ENCODE measurements at regions not wholly inside any gene's neighbourhood (a gene's known extent, or its start where the extent isn't known, plus 50 kb on each side); places are given as distances from the start of the nearest gene placed in this dataset.

- H3K36me3 ChIP-seq, result no peaks in the 10 kb centered on the region
- no peak for ATAC-seq
- no peak overlapping the region for H3K27ac ChIP-seq
- H3K9me3 ChIP-seq, result peaks cover 0 to 8% (median 0%) of the 10 kb centered on the region in 3 donors
- no peak overlapping the region for H3K4me3 ChIP-seq
- no peaks in the 10 kb centered on the region for H3K4me1 ChIP-seq
- no peaks in the 10 kb centered on the region for H3K27me3 ChIP-seq
- TF ChIP-seq POLR2A (IDR thresholded peaks at IDR 0.05) (no peak), CTCF (IDR thresholded peaks at IDR 0.05) (no peak), EP300 (IDR thresholded peaks at IDR 0.05) (no peak), POLR2AphosphoS5 (IDR thresholded peaks at IDR 0.05) (no peak)
Observed at GRCh38 chr15:23773093-23773492, 86.0 kb upstream of the NDN start.

GRCh38 chr15:23787346-23788105, 100.4 kb upstream of the NDN start:
- Histone ChIP-seq H3K27me3 (no peaks in the 10 kb centered on the region), H3K27ac (no peak overlapping the region), H3K4me3 (no peak overlapping the region), H3K36me3 (no peaks in the 10 kb centered on the region), H3K4me1 (no peaks in the 10 kb centered on the region), H3K9me3 (no peaks in the 10 kb centered on the region)
- TF ChIP-seq CTCF (IDR thresholded peaks at IDR 0.05) (no peak), POLR2AphosphoS5 (IDR thresholded peaks at IDR 0.05) (no peak), EP300 (IDR thresholded peaks at IDR 0.05) (no peak), POLR2A (IDR thresholded peaks at IDR 0.05) (no peak)
- no peak for ATAC-seq
- 14 to 21% methylated on average over 2 of the region's 2 CpGs for WGBS, 2 donors (ENCODE audit: low coverage in 1 of 2)

DNA sequence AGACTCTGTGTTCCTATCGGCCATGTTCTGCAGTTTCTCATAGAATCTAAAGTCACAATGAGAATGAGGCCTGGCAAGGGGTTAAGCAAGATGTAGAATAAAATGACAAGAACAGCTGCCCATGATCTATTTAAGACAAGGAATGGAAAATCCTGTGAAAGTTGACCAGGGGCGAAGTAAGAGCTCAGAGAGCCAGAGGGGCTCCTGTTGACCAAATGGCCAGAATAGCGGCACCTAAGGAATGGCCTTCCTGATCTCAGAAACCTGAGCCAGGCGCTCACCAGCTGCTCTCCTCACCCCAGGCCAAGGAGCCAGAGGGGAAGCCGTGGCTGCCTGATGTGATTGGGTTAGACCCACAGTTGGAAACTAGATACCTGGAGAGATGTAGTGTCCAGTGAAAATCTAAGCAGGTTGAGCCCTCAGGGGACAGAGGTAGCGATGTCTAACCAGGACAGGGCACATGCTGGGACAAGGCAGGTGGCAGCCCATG, 106.1 kb upstream of the NDN start:
- Histone ChIP-seq H3K27me3 (peaks cover 14% of the 10 kb centered on the region), H3K27ac (no peak overlapping the region), H3K4me1 (no peaks in the 10 kb centered on the region), H3K4me3 (no peak overlapping the region), H3K9me3 (peaks cover 0 to 7% (median 0%) of the 10 kb centered on the region in 3 donors), H3K36me3 (no peaks in the 10 kb centered on the region)
- WGBS, 2 donors (ENCODE audit: low coverage in 1 of 2), result 53 to 59% methylated on average over 4 to 5 of the region's 6 CpGs
- no peak for TF ChIP-seq EP300 (IDR thresholded peaks at IDR 0.05)
- no peak for TF ChIP-seq POLR2A (IDR thresholded peaks at IDR 0.05)
- no peak for TF ChIP-seq CTCF (IDR thresholded peaks at IDR 0.05)
- no peak for ATAC-seq

DNA sequence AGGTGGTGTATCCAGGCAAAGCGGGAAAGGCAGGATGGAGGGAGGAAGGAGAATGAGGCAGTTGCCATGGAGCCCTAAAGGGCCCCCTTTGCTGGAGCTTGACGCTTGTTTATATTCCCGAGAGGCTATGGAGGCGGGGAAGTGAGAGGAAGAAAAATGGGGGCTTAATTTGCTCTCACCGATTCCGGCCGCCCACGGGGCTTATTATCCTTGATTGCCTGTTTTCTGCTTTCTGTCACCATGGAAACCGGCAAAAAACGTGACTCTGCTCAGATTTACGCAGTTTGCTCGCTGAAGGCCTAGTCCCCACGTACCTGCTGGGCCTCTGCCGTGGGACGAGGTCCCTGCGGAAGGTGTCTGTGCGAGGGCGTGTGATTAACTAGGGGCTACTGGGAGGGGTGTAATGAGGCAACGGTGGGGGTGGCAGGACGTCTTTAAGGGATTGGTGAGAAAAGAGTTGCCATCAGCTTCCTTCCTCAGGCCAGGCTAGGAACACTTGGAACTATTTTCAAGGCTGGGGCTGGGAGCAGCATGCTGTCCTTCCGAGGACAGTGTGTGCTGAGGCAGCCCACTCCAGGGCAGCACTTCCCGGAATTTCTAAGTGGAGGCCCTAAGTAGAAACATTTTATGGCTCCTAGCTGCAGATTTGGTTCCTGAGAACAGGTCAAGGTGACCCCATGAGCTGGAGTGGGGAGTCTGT, 110.8 kb upstream of the NDN start:
- 36 to 60% methylated on average over 13 to 14 of the region's 22 CpGs for whole genome bisulfite sequencing, 2 donors (ENCODE audit: low coverage in 1 of 2)
- H3K4me1 ChIP-seq, result no peaks in the 10 kb centered on the region
- no peak for ATAC-seq
- TF ChIP-seq CTCF (IDR thresholded peaks at IDR 0.05) (no peak), POLR2AphosphoS5 (IDR thresholded peaks at IDR 0.05) (no peak), POLR2A (IDR thresholded peaks at IDR 0.05) (no peak), EP300 (IDR thresholded peaks at IDR 0.05) (no peak)
- no peaks in the 10 kb centered on the region for H3K36me3 ChIP-seq
- H3K4me3 ChIP-seq, result no peak overlapping the region
- peaks cover 0 to 7% (median 0%) of the 10 kb centered on the region in 3 donors for H3K9me3 ChIP-seq
- H3K27ac ChIP-seq, result no peak overlapping the region
- H3K27me3 ChIP-seq, result peaks cover 14% of the 10 kb centered on the region
